ENCODE measurements at regions not wholly inside any gene's neighbourhood (a gene's known extent, or its start where the extent isn't known, plus 50 kb on each side); places are given as distances from the start of the nearest gene placed in this dataset.

DNA sequence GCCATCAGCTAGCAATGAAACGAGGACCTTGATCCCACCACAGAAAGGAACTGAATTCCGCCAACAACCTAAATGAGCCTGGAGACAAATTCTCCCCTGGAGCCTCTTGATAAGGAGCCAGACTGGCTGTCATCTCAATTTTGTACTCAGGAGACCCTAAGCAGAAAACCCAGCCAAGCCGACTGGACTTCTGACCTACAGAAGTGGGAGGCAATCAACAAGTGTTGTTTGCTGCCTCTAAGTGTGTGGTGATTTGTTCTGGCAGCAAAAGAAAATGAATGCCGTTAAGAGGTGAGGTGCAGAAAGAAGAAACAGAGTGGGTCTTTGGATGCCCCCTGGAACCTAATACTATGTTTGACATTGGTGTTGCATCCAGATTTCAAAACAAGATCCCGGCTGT lies 72.7 kb upstream of the SPATA31E1 start:
- 86 to 87% methylated on average over 5 of the region's 5 CpGs for WGBS, 2 donors
- TF ChIP-seq, protein P1, sequence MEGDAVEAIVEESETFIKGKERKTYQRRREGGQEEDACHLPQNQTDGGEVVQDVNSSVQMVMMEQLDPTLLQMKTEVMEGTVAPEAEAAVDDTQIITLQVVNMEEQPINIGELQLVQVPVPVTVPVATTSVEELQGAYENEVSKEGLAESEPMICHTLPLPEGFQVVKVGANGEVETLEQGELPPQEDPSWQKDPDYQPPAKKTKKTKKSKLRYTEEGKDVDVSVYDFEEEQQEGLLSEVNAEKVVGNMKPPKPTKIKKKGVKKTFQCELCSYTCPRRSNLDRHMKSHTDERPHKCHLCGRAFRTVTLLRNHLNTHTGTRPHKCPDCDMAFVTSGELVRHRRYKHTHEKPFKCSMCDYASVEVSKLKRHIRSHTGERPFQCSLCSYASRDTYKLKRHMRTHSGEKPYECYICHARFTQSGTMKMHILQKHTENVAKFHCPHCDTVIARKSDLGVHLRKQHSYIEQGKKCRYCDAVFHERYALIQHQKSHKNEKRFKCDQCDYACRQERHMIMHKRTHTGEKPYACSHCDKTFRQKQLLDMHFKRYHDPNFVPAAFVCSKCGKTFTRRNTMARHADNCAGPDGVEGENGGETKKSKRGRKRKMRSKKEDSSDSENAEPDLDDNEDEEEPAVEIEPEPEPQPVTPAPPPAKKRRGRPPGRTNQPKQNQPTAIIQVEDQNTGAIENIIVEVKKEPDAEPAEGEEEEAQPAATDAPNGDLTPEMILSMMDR (IDR thresholded peaks at IDR 0.05): no peak
- TF ChIP-seq POLR2A (IDR thresholded peaks at IDR 0.05): no peak
- no peak for DNase-seq (ENCODE audit: low spot score in 2 of 2)
- no peak overlapping the region for H3K4me3 ChIP-seq (ENCODE audit: low read depth, poor library complexity, severe bottlenecking)
- intact Hi-C loops (cut with DNase I; ENCODE audit: low total_unique reads): loop anchor here (5.0 kb wide), 2 partner anchors 128 to 237 kb away; no protein-coding TSS in a partner anchor

DNA sequence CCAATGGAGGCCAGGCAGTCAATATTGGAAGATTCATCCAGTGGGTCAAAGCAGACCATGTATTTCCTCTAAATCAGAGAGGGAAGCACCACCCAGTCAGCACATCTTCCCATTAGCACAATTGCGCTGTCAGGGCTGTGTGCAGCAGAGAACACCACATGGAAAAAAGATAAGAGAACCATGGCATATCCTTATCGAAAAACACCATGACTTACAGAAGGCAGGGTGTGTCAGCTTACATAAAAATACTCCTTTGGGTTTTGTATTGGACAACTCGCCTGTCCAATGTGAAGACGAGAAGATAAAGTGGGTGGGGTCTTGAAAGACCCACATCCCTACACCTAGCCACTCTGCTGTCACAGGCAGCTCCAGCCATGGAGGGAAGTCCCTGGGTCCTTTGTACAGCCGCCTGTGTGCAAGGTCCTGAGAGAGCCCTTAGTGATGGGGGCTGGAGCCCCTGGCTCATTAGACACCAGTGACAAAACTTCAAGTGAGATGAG lies 71.9 kb upstream of the SPATA31E1 start:
- TF ChIP-seq, protein P1 (IDR thresholded peaks at IDR 0.05): no peak
- TF ChIP-seq POLR2A (IDR thresholded peaks at IDR 0.05): no peak
- 83 to 86% methylated on average over 5 of the region's 5 CpGs for WGBS, 2 donors
- H3K4me3 ChIP-seq (ENCODE audit: low read depth, poor library complexity, severe bottlenecking): no peak overlapping the region
- intact Hi-C loops (cut with DNase I; ENCODE audit: low total_unique reads): loop anchor here (5.0 kb wide), 2 partner anchors 128 to 237 kb away; no protein-coding TSS in a partner anchor
- no peak for DNase-seq (ENCODE audit: low spot score in 2 of 2)

DNA sequence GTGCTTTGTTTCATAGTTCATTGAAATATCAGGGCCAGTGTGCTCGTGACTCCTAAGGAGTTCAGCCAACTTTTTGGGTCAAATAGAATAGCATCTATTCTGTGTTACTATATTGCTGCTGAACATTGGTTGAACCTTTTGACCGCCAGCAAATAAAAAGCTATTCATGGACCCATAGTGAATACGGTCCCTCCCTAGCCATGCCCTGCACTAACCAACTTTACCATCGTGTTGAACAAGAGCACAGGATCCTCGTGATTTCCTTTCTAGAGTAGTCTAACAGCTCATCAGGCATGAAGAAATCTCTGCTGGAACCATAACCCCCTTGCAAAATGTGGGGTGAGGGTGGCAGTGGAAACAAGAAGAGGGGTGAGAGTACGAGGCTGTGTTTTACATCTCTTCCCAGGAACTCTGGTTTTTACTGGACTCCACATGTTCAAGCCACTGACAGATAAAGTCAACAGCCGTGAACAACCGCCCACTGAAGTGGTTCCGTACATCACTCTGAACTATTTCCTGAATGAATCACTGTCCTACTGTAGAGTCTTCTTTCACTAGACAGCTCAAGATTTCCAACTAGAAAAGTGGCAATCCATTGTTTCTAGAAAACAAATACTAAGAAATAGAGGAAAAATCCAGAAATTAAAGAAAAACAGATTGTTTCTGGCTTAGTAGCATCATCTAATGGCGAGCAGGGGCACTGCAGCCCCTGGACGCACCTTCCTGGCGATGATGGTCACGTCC lies 70.1 kb upstream of the SPATA31E1 start:
- TF ChIP-seq, protein P1 (IDR thresholded peaks at IDR 0.05): peak in 1 of 3 donors; percentile 37
- TF ChIP-seq POLR2A (IDR thresholded peaks at IDR 0.05): no peak
- intact Hi-C loops (cut with DNase I; ENCODE audit: low total_unique reads): loop anchor here (5.0 kb wide), 2 partner anchors 130 to 235 kb away; no protein-coding TSS in a partner anchor
- no peak overlapping the region for H3K4me3 ChIP-seq (ENCODE audit: low read depth, poor library complexity, severe bottlenecking)
- WGBS, 2 donors: 44 to 47% methylated on average over 13 of the region's 13 CpGs
- no peak for DNase-seq (ENCODE audit: low spot score in 2 of 2)

DNA sequence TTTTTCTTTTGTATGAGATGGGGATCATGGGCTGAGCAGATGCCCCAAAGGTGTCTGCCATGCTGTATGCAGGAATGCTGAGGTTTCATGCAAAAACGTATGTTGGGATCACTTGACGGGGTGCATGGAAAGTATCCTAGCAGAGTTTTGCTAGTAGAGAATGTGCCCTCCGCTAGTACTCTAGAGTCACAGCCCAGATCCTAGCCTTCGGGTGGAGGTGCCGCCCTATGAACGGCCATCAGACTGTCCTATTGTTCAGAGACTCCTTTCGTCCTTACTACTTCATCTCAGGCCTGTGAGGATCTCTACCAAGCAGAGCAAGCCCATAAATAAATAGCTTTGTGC lies 69.6 kb upstream of the SPATA31E1 start:
- H3K4me3 ChIP-seq (ENCODE audit: low read depth, poor library complexity, severe bottlenecking): no peak overlapping the region
- WGBS, 2 donors: 61 to 63% methylated on average over 7 of the region's 7 CpGs
- TF ChIP-seq POLR2A (IDR thresholded peaks at IDR 0.05): no peak
- TF ChIP-seq, protein P1 (IDR thresholded peaks at IDR 0.05): no peak
- intact Hi-C loops (cut with DNase I; ENCODE audit: low total_unique reads): loop anchor here (5.0 kb wide), 2 partner anchors 131 to 234 kb away; no protein-coding TSS in a partner anchor
- DNase-seq (ENCODE audit: low spot score in 2 of 2): no peak

DNA sequence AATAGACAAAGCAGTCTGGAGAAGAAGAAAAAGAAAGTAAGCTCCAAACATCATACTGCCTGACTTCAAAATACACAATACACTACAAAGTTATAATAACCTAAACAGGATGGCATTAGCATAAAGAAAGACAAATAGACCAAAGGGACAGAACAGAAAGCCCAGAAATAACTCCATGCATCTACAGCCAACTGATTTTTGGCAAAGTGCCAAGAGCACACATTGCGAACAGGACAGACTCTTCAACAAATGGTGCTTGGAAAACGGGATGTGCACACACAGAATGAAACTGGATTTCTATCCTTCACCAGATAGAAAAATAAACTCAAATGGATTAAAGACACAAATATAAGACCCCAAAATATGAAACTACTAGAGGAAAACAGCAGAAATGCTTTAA lies 66.6 kb upstream of the SPATA31E1 start:
- DNase-seq (ENCODE audit: low spot score in 2 of 2): no peak
- TF ChIP-seq POLR2A (IDR thresholded peaks at IDR 0.05): no peak
- TF ChIP-seq, protein P1 (IDR thresholded peaks at IDR 0.05): no peak
- intact Hi-C loops (cut with DNase I; ENCODE audit: low total_unique reads): no loop called here
- no peak overlapping the region for H3K4me3 ChIP-seq (ENCODE audit: low read depth, poor library complexity, severe bottlenecking)
- 5 to 6% methylated on average over 2 of the region's 2 CpGs for WGBS, 2 donors

Data from lower leg skin (tissue), 4 donors.